CD4-positive, CD25-positive, alpha-beta regulatory T cell (primary cell): ENCODE measurements at regions not wholly inside any gene's neighbourhood (a gene's known extent, or its start where the extent isn't known, plus 50 kb on each side); places are given as distances from the start of the nearest gene placed in this dataset.

Source experiments
- ATAC-seq, 2 donors: fragments of 150-1000 bp; cut with Tn5 transposase; one replicate each; pipeline ENCODE4 v1.10.0; 2021; ENCODE audit warnings: low read depth in 2 of 2, moderate number of reproducible peaks in 2 of 2, moderate library complexity in 1 of 2
- DNase-seq, 3 donors: peaks; one replicate each; pipeline versions ENCODE4 v3.0.0 to v3.0.0-alpha.2; 2012 to 2022; ENCODE audit warnings: mixed read lengths in 1 of 3
- H3K27ac ChIP-seq: one replicate; pipeline ENCODE4 v1.7.0; 2013; ENCODE audit warnings: mild to moderate bottlenecking, low read length; ENCODE audit not compliant: insufficient read depth, poor library complexity, severe bottlenecking
- H3K27me3 ChIP-seq: one replicate; pipeline ENCODE4 v1.7.0; 2013; ENCODE audit warnings: low read length; ENCODE audit not compliant: control insufficient read depth, insufficient read depth
- H3K36me3 ChIP-seq: one replicate; pipeline ENCODE4 v1.7.0; 2013; ENCODE audit warnings: mild to moderate bottlenecking, low read length, moderate library complexity; ENCODE audit not compliant: control insufficient read depth, insufficient read depth
- H3K4me1 ChIP-seq: 2 replicates; pipeline ENCODE4 v1.7.0; 2013; ENCODE audit warnings: mild to moderate bottlenecking, low read length; ENCODE audit not compliant: insufficient read depth, control insufficient read depth, poor library complexity, severe bottlenecking
- H3K4me3 ChIP-seq: one replicate; pipeline ENCODE4 v1.7.0; 2013; ENCODE audit warnings: low read depth, mild to moderate bottlenecking, low read length, moderate library complexity
- H3K9me3 ChIP-seq, 2 experiments: 1 replicate in 1 of 2; 2 replicates in 1 of 2; pipeline ENCODE4 v1.7.0; 2013; ENCODE audit warnings: low read length in 2 of 2, mild to moderate bottlenecking in 1 of 2, moderate library complexity in 1 of 2; ENCODE audit not compliant: control insufficient read depth in 2 of 2
- H3K27ac Mint-ChIP-seq, 3 donors: one replicate each; pipeline ENCODE4 v1.8.0; 2020 to 2022; ENCODE audit warnings: mild to moderate bottlenecking in 3 of 3, mixed read lengths in 3 of 3, moderate library complexity in 2 of 3
- H3K27me3 Mint-ChIP-seq: one replicate; pipeline ENCODE4 v1.8.0; 2022; ENCODE audit warnings: mild to moderate bottlenecking, mixed read lengths
- H3K36me3 Mint-ChIP-seq: one replicate; pipeline ENCODE4 v1.8.0; 2020; ENCODE audit warnings: mixed read lengths
- H3K4me1 Mint-ChIP-seq, 4 donors: one replicate each; pipeline ENCODE4 v1.8.0; 2020 to 2022; ENCODE audit warnings: mixed read lengths in 4 of 4, mild to moderate bottlenecking in 1 of 4
- H3K4me3 Mint-ChIP-seq, 4 donors: one replicate each; pipeline ENCODE4 v1.8.0; 2020 to 2022; ENCODE audit warnings: mild to moderate bottlenecking in 4 of 4, mixed read lengths in 4 of 4, moderate library complexity in 3 of 4
- H3K9me3 Mint-ChIP-seq, 7 donors: one replicate each; pipeline ENCODE4 v1.8.0; 2020 to 2022; ENCODE audit warnings: mixed read lengths in 7 of 7, mild to moderate bottlenecking in 3 of 7, moderate library complexity in 2 of 7

- peaks cover 0 to 1% (median 0%) of the 10 kb centered on the region in 7 donors for H3K9me3 Mint-ChIP-seq
- Histone ChIP-seq H3K36me3 (no peaks in the 10 kb centered on the region), H3K27me3 (no peaks in the 10 kb centered on the region), H3K27ac (no peak overlapping the region), H3K4me1 (no peaks in the 10 kb centered on the region), H3K4me3 (no peak overlapping the region), H3K9me3 (no peaks in the 10 kb centered on the region)
- DNase-seq (no peak), ATAC-seq (no peak)
- peaks cover 3% of the 10 kb centered on the region for H3K36me3 Mint-ChIP-seq
- no peaks in the 10 kb centered on the region for H3K4me1 Mint-ChIP-seq
- no peaks in the 10 kb centered on the region for H3K27me3 Mint-ChIP-seq
- no peak overlapping the region for H3K27ac Mint-ChIP-seq
- no peak overlapping the region for H3K4me3 Mint-ChIP-seq
These were observed 161.1 kb upstream of the PLN start for GRCh38 chr6:118386975-118387374.

- Histone ChIP-seq H3K4me1 (no peaks in the 10 kb centered on the region), H3K27ac (no peak overlapping the region), H3K9me3 (no peaks in the 10 kb centered on the region), H3K36me3 (no peaks in the 10 kb centered on the region), H3K4me3 (no peak overlapping the region), H3K27me3 (no peaks in the 10 kb centered on the region)
- Mint-ChIP-seq H3K36me3 (peaks cover 3% of the 10 kb centered on the region), H3K27me3 (no peaks in the 10 kb centered on the region), H3K27ac (no peak overlapping the region), H3K4me3 (no peak overlapping the region), H3K9me3 (peaks cover 0 to 1% (median 0%) of the 10 kb centered on the region in 7 donors), H3K4me1 (no peaks in the 10 kb centered on the region)
- no peak for ATAC-seq
- no peak for DNase-seq
These were observed 160.0 kb upstream of the PLN start for GRCh38 chr6:118387921-118388701.

- Mint-ChIP-seq H3K4me3 (no peak overlapping the region), H3K9me3 (peaks cover 0 to 4% (median 0%) of the 10 kb centered on the region in 7 donors), H3K4me1 (no peaks in the 10 kb centered on the region), H3K36me3 (peaks cover 4% of the 10 kb centered on the region), H3K27me3 (no peaks in the 10 kb centered on the region), H3K27ac (no peak overlapping the region)
- H3K27me3 ChIP-seq: no peaks in the 10 kb centered on the region
- no peak overlapping the region for H3K4me3 ChIP-seq
- DNase-seq (no peak), ATAC-seq (no peak)
- H3K9me3 ChIP-seq: no peaks in the 10 kb centered on the region
- H3K4me1 ChIP-seq: no peaks in the 10 kb centered on the region
- no peak overlapping the region for H3K27ac ChIP-seq
- H3K36me3 ChIP-seq: no peaks in the 10 kb centered on the region
These were observed 157.0 kb upstream of the PLN start for GRCh38 chr6:118391086-118391485.

- Histone ChIP-seq H3K4me3 (no peak overlapping the region), H3K9me3 (no peaks in the 10 kb centered on the region), H3K4me1 (no peaks in the 10 kb centered on the region), H3K27ac (no peak overlapping the region), H3K27me3 (no peaks in the 10 kb centered on the region), H3K36me3 (no peaks in the 10 kb centered on the region)
- no peak for ATAC-seq
- Mint-ChIP-seq H3K27ac (no peak overlapping the region), H3K27me3 (no peaks in the 10 kb centered on the region), H3K4me3 (no peak overlapping the region), H3K36me3 (peaks cover 4% of the 10 kb centered on the region), H3K9me3 (peaks cover 0 to 4% (median 0%) of the 10 kb centered on the region in 7 donors), H3K4me1 (no peaks in the 10 kb centered on the region)
- no peak for DNase-seq
These were observed 154.0 kb upstream of the PLN start for GRCh38 chr6:118394106-118394505.

DNA sequence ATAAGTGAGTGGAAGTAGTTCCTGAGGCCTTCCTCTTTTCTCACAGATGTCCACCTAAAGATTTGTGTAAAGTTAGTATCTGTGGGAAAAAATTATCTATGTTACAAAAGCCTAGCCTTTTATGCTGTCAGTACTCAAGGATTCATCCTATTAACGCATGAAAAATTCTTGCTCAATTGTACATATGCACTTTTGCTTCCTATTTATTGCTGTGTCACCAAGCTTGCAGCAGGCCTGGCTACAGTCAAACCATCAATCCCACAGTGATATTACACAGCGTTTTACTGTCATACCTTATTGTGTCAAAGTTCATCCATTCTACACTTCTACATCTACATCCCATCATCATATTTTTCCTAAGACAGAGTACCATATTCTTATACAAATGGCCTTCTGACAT, 151.1 kb upstream of the PLN start:
- peaks cover 4% of the 10 kb centered on the region for H3K36me3 Mint-ChIP-seq
- H3K27ac ChIP-seq: no peak overlapping the region
- no peak overlapping the region for H3K27ac Mint-ChIP-seq
- no peak overlapping the region for H3K4me3 ChIP-seq
- H3K36me3 ChIP-seq: no peaks in the 10 kb centered on the region
- H3K4me3 Mint-ChIP-seq: no peak overlapping the region
- no peaks in the 10 kb centered on the region for H3K4me1 ChIP-seq
- no peak for DNase-seq
- ATAC-seq: no peak
- H3K27me3 Mint-ChIP-seq: no peaks in the 10 kb centered on the region
- H3K27me3 ChIP-seq: no peaks in the 10 kb centered on the region
- H3K9me3 Mint-ChIP-seq: peaks cover 0 to 4% (median 0%) of the 10 kb centered on the region in 7 donors
- H3K4me1 Mint-ChIP-seq: no peaks in the 10 kb centered on the region
- no peaks in the 10 kb centered on the region for H3K9me3 ChIP-seq

- no peaks in the 10 kb centered on the region for H3K4me1 ChIP-seq
- H3K4me3 ChIP-seq: no peak overlapping the region
- H3K36me3 ChIP-seq: no peaks in the 10 kb centered on the region
- Mint-ChIP-seq H3K27me3 (no peaks in the 10 kb centered on the region), H3K9me3 (peaks cover 0 to 4% (median 0%) of the 10 kb centered on the region in 7 donors), H3K4me3 (no peak overlapping the region), H3K4me1 (no peaks in the 10 kb centered on the region), H3K36me3 (peaks cover 4% of the 10 kb centered on the region), H3K27ac (no peak overlapping the region)
- ATAC-seq (no peak), DNase-seq (no peak)
- H3K27me3 ChIP-seq: no peaks in the 10 kb centered on the region
- no peaks in the 10 kb centered on the region for H3K9me3 ChIP-seq
- H3K27ac ChIP-seq: no peak overlapping the region
These were observed 150.2 kb upstream of the PLN start for GRCh38 chr6:118397671-118398465.

DNA sequence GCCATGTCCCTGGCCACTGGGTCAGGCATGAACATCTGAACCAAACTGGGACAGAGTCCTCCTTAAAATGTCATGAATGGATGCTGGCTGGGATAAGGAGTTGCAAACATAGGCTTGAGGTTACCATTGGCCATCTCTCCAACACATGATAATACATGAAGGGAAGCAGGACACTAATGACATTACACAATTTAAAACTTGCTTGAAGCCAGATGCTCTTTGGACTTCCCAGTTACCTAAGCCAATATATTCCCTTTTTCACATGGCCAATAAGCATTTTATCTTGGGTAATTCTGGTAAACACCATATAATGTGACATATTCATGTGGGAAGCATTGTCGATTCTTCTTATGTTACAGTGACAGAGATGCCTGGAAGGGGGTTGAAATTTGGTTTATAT, 148.0 kb upstream of the PLN start:
- Mint-ChIP-seq H3K4me3 (no peak overlapping the region), H3K4me1 (no peaks in the 10 kb centered on the region)
- no peak for ATAC-seq

More for the DNA sequence above, 148.0 kb upstream of the PLN start:
- no peaks in the 10 kb centered on the region for H3K27me3 Mint-ChIP-seq
- no peaks in the 10 kb centered on the region for H3K36me3 ChIP-seq
- H3K9me3 Mint-ChIP-seq: peaks cover 0 to 2% (median 0%) of the 10 kb centered on the region in 7 donors
- no peak overlapping the region for H3K27ac Mint-ChIP-seq
- no peaks in the 10 kb centered on the region for H3K4me1 ChIP-seq
- H3K27ac ChIP-seq: no peak overlapping the region
- H3K36me3 Mint-ChIP-seq: no peaks in the 10 kb centered on the region
- DNase-seq: no peak
- H3K27me3 ChIP-seq: no peaks in the 10 kb centered on the region
- no peak overlapping the region for H3K4me3 ChIP-seq
- H3K9me3 ChIP-seq: no peaks in the 10 kb centered on the region
